HG03064 (cell line): ENCODE measurements at regions not wholly inside any gene's neighbourhood (a gene's known extent, or its start where the extent isn't known, plus 50 kb on each side); places are given as distances from the start of the nearest gene placed in this dataset.

Experiments used
- ATAC-seq: cut with Tn5 transposase; IDR thresholded peaks from one replicate; pipeline ENCODE4 v1.9.1; 2021; ENCODE audit warnings: low read depth; ENCODE audit not compliant: unreplicated experiment

DNA sequence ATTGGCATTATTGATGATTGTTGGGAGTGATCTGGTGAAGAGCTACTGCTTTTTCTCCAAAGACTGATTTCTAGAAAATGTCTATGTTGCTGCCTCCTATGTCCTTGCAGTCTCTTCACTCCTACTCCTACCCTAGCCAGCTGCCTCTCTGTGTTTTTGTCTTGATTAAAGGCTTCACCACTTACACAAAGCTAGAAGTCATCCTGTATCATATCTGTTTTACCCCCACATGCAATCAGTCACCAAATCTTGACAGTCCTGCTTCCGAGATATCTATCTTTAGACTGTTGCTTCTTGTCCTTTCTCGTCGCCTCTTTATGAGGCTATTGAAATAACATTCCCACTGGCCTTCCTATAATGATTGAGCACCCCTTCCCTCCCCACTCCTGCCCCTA lies 84.5 kb upstream of the ITGA4 start:
- ATAC-seq: no peak

DNA sequence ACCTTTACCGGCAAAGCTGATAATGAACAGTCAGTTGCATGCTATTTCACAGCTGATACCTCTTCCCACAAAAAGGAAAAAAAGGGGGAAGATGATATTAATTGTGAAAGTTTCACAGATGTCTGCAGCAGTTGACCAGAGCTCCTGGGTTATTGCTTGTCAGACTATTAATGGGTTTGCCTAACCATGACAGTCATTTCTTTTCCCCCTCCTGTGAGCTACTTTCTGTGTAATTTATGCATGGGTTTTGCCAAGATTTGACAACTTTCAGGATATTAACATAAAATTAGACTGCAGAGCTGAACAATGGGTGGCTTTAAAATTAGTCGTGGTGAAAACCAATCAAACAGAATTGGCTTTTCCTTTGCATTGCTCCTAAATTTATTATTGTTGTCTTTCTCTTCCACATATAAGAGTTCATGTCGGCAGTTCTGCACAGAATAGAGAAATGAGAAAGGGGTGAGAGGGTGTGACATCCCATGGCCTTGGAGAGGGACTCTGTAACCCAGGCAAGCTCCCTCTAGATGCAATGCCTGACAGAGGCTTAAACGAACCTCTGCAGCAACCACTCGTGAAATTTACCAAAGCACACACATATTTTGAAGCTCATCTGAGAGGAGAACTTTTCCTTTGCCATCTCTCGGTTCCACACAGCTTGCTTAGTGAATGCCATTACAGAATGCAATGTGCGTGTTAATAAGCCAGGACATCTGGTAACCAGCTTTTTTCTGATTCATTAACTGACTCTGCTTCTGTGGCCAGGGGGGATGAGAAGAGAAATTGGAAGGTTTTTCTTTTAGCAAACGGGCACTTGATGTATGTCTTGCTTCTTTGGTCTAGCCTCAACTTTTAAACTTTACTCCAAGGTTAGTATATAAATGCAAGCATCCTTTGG lies 82.2 kb upstream of the ITGA4 start:
- ATAC-seq: peak; percentile 71

DNA sequence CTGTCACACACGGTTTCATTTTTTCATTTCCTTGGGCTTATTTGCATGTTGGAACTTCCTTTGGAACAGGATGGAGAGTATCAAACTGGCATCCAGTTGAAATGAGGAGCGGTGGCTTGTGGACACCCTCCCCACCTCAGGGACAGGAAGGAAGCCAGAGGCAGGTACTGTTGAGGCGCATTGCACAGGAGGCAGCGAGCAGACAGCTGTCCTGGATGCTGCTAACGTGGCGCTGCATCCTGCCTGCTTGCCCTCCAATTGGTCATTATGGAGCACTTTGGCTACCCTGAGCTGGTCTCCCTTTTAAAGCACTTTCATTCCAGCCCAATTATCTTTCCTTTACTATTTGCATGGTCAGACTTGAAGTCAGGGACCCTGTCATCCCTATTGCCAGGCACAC lies 80.7 kb upstream of the ITGA4 start:
- ATAC-seq: no peak

DNA sequence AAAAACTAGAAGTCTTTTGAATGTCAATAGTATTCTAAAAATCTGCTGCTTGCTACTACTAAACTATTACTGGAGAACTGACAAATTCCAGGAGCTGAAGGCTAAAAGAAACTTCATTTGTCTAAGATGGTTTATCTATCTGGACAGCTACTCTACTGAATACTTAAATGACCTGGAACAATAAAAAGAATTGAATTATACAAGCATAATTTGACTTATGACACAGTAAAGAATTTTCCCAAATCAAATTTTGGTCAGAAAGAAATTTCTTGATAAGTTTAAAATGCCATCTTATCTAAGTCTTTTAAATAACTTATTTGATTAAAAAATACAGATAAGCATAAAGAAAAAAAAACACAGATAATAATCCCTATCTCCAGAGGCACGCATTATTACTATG lies 80.2 kb upstream of the ITGA4 start:
- ATAC-seq: no peak

DNA sequence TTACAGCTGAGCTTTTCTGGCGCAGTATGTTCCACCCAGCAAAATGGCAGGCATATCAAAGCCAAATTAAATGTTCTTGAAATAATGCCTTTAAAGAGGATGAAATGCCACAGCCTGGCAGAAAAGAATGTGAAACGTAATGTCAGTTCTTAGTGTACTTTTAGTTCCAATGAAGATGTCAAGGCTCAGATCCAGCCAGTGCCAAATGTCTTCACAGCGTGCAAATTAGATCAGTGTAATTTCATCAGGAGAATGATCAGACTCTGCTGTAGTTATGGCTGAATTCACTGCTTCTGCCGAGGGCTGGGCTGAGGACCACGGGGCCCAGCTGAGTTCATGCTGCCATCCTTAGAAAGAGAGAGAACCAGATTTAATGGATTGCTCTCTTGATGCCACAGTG lies 78.7 kb upstream of the ITGA4 start:
- ATAC-seq: no peak

DNA sequence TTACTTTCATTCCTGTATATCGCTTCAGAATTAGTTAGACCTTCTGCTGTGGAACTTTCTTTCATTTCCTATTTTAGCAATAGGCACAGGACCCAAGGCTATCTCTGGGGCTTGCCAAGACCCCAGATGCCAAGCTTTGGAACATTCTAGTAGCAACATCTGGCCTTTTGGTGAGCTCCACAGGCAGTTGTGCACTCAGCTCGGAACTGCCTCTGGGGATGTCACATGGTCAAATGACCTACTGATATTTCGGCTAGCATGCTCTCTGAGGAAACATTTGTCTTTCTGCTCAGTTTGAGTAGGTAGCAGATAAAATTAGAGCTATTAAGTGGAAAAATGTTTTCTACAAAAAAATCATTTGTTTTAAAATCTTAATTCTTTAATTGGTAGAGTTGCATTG lies 76.6 kb upstream of the ITGA4 start:
- ATAC-seq: no peak

DNA sequence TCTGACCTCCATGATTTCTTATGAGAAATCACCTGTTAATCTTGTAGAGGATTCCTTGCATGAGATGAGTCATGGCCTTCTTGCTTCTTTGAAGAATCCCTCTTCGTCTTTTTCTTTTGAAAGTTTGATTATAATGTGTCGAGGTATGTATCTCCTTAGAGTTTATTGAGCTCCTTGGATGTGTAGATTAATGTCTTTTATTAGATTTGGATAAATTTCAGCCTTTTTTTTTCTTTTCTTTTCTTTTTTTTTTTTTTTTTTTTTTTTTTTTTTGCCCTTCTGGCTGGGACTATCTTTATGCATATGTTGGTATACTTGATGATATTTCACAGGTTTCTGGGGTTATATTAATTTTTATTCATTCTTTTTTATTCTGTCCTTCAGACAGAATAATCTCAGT lies 72.3 kb upstream of the ITGA4 start:
- ATAC-seq: no peak

DNA sequence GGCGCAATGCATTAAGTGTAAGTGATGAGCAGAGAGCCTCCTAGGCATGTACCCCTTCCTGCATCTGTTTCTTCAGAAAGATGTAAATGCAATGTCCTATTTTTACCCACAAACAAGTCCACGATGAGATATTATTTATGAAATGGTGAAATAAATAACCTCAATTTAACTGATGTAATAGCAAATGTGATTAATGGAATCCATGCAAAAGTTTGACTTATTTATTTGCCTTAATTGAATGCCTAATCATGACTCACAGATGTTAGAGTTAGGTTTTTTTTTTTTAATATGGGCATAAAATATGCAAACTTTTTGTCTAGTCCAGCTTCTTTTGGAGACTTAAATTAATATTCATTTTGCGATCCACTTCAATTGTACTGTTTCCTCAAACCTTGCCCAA lies 67.7 kb upstream of the ITGA4 start:
- no peak for ATAC-seq

DNA sequence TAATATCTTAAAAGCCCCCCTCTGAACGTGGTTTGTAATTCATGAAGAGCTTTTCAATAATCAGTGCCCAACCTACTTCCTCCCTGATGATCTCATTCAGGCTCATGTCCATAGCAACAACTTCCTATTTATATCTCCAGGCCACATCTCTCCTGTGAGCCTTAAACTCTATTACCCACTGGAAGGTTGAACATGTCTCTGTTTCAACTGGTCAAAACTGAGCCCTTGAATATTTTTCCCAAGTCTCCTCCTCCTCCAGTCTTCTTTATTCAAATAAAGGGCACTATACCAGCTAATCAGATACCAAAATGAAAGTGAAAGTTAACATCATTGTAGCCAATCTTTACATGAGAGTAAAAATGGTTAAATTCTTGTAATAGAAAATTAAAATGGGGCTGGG lies 63.7 kb upstream of the ITGA4 start:
- ATAC-seq: no peak

DNA sequence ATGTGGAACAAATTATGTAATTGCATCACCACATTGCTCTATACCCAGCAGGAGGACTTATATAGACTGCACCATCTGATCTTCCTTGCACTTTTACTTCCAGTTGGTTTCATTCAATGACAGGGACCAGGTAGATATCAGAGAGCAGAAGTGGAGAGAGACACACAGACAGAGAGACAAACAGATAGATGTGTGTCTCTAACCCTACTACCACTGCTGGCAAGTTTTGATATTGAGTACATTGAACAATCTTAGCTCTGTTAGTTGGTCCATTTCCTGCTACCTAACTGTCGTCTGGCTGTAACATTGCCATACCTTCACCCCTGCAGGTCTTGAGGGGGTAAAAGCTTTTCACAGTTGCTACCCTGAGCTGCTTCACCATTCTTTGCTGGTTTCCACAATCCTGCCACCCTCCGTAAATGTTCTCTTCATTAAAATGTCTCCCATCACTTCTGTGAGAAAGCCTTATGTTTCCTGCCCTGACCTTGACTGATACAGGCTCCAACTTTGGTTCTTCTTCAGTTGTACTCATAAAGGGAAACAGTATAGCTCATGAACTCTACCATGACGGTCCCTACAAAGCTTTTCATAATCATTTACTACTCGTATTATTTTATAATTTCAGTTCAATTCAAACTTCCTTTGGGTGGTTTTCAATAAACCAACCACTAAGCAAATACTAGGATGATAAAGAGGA lies 62.3 kb upstream of the ITGA4 start:
- ATAC-seq: no peak

DNA sequence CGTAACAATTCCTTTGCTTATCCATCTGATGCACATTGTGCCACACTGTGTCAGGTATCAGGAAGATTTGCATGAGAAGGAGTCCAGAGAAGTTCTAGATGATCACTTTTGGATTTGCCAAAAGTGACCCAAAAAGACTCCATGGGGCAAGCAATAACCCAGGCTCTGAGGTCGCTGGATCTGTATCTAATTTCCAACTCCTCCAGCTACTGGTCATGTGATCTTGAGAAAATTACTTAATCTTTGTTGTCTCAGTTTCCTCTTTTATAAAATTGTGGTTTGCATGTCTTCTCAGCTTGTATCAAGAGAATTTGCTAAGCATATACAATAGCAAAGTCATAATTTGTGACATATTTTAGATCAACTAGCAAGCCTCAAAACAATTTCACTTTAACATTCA lies 61.3 kb upstream of the ITGA4 start:
- ATAC-seq: no peak

DNA sequence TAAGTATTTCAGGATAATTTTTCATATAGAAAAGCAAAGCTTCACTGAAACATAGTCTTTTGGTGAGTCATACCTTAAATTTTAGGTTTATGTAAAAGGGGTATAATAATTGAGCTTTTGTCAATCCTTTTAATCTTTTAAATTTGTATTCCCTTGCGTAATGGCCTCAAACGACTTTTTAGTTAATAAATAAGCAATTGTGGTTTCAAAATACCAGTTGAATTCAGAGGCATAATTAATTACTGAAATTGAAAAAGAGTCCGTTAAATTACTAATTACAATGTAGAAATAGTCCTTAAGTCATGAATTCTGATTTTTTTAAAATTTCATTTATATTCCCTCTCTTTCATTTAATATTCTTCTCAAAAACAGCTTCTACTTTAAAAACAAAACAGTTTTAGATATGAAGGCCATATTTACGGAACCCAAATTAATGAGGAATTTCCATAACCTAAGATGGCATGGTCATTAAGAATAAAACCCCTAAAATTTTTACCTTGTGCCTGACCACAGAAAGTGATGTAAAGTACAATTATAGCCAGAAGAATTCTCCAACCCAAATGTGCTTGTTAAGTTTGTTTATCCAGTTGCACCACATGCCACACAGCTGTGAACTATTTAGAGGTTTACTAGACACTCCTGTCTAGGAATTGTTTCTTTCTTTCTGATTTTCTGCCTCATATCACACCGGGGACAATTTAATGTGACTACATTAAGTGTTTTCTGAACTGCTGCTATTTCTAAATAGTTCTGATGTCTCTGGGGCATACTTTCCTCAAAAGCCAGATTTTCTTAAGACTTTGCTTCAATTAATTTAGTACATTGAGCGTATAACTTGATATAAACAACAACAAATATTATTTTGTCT lies 60.7 kb upstream of the ITGA4 start:
- no peak for ATAC-seq

DNA sequence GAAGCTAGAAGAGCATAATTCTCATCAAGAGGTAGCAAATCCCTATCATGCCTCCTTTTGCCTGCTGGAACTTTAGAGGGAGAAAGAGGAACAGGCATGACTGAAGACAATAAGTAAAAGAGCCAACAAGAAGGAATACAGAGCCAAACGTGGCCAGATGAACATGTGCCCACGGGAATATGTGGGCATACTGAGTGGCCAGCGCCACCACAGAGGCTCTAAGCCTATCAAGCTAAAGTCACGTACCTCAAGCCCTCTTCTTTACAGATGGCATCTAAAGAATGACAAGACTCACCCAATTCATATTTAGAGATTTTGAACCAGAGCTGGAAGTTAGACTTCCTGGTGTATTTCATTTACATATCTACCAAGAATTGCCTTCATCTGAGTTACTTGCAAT lies 59.9 kb upstream of the ITGA4 start:
- ATAC-seq: no peak

DNA sequence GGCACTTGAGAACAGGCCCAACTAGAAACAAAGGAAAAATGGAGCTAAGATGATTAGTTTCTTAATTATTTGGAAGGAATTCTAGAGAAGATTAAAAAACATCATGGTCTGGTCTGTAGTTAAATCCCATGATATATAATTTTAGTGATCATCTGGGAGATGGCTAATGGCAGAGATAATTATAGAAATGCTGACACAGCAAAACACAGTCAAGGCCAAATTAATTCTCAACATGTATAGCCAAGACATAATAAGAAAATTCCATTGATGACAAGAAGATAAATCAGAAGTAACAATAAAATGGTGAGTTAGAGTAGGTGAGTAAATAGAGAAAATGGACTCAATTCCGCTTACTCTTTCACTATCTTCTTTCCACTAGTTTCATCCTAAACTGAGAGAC lies 59.2 kb upstream of the ITGA4 start:
- ATAC-seq: no peak

DNA sequence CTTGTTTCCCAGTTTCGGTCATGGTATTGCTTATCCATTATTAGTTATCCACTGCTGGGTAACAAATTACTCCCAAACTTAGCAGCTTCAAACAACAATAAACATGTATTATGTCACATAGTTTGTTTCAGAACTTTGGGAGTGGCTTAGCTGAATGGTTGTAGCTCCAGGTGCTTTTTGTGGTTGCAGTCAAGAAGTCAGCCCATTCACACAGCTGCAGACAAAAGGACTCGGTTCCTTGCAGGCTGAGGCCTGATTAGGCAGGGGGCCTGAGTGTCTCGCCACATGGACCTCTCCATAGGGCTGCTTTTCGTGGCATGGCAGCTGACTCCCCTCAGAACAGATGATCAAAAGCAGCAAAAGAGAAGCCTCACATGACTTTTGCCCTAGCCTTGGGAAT lies 58.2 kb upstream of the ITGA4 start:
- no peak for ATAC-seq

DNA sequence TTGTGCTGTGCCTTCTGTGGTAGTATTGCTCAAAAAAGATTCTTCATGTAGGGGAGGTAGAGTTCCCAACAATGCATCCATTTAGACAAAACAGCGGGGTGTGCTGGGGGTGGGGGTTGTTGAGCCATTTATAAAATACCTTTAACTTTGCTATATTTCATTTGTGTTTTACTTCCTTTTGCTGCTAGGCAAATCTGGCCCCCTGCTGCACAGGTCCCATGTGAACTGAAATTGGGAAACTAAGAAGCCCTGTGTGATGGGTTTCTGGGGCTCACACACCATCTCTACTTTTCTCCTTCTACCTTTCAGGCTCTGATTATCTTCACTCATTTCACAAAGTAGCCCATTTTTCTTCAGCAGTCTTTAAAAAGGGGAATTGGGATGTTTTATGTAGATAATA lies 52.7 kb upstream of the ITGA4 start:
- no peak for ATAC-seq

DNA sequence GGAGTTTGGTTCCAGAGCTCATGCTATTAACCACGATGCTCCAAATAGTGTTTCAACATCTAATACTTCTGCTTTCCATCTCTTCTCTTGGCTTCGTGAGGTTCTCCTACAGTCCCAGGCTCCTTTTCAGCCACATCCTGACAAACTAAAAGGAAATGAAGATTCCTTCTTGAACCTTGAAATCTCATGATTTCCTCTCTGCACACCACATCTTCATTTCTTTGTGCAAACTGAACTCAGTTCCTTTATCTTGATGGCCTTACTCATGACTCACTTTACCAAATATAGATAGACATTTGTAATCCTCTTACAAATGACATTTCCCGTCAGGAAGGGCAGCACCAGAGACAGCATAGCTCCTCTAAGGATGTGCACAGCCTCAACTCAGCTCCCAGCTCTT lies 50.0 kb upstream of the ITGA4 start:
- no peak for ATAC-seq
